ENCODE measurements at regions not wholly inside any gene's neighbourhood (a gene's known extent, or its start where the extent isn't known, plus 50 kb on each side); places are given as distances from the start of the nearest gene placed in this dataset.
A peak's percentile ranks its signal among the peaks of the same experiment; 100 is the strongest.

GRCh38 chrX:39636481-39636880 is 461.3 kb downstream of the BCOR start:
- no peak for TF ChIP-seq CTCF (IDR thresholded peaks at IDR 0.05; ENCODE audit: low read depth, low read length)
- no peak overlapping the region for H3K4me3 ChIP-seq (replicated peaks in 1 of 2; ENCODE audit: low read depth in 2 of 2, low read length in 2 of 2)
- DNase-seq (ENCODE audit: low read depth in 2 of 2), result no peak

- no peak overlapping the region for H3K4me3 ChIP-seq (replicated peaks in 1 of 2; ENCODE audit: low read depth in 2 of 2, low read length in 2 of 2)
- DNase-seq (ENCODE audit: low read depth in 2 of 2), result no peak
- TF ChIP-seq CTCF (IDR thresholded peaks at IDR 0.05; ENCODE audit: low read depth, low read length), result no peak
These were observed 459.2 kb downstream of the BCOR start for GRCh38 chrX:39638526-39638925.

GRCh38 chrX:39639871-39640270 is 457.9 kb downstream of the BCOR start:
- no peak overlapping the region for H3K4me3 ChIP-seq (replicated peaks in 1 of 2; ENCODE audit: low read depth in 2 of 2, low read length in 2 of 2)
- peak in 1 of 2 donors; percentile 1 for DNase-seq (ENCODE audit: low read depth in 2 of 2)
- no peak for TF ChIP-seq CTCF (IDR thresholded peaks at IDR 0.05; ENCODE audit: low read depth, low read length)

GRCh38 chrX:39640866-39641265 is 456.9 kb downstream of the BCOR start:
- TF ChIP-seq CTCF (IDR thresholded peaks at IDR 0.05; ENCODE audit: low read depth, low read length), result no peak
- DNase-seq (ENCODE audit: low read depth in 2 of 2), result no peak
- no peak overlapping the region for H3K4me3 ChIP-seq (replicated peaks in 1 of 2; ENCODE audit: low read depth in 2 of 2, low read length in 2 of 2)

GRCh38 chrX:39642071-39642470 is 455.7 kb downstream of the BCOR start:
- DNase-seq (ENCODE audit: low read depth in 2 of 2), result no peak
- H3K4me3 ChIP-seq (replicated peaks in 1 of 2; ENCODE audit: low read depth in 2 of 2, low read length in 2 of 2), result no peak overlapping the region
- TF ChIP-seq CTCF (IDR thresholded peaks at IDR 0.05; ENCODE audit: low read depth, low read length), result no peak

- no peak overlapping the region for H3K4me3 ChIP-seq (replicated peaks in 1 of 2; ENCODE audit: low read depth in 2 of 2, low read length in 2 of 2)
- TF ChIP-seq CTCF (IDR thresholded peaks at IDR 0.05; ENCODE audit: low read depth, low read length), result no peak
- no peak for DNase-seq (ENCODE audit: low read depth in 2 of 2)
These were observed 454.2 kb downstream of the BCOR start for GRCh38 chrX:39643550-39643949.

GRCh38 chrX:39645178-39645895 is 452.4 kb downstream of the BCOR start:
- no peak overlapping the region for H3K4me3 ChIP-seq (replicated peaks in 1 of 2; ENCODE audit: low read depth in 2 of 2, low read length in 2 of 2)
- TF ChIP-seq CTCF (IDR thresholded peaks at IDR 0.05; ENCODE audit: low read depth, low read length), result no peak
- DNase-seq (ENCODE audit: low read depth in 2 of 2), result peak; percentile 88 to 89

Measured in cardiac fibroblast (primary cell).